ENCODE measurements at regions not wholly inside any gene's neighbourhood (a gene's known extent, or its start where the extent isn't known, plus 50 kb on each side); places are given as distances from the start of the nearest gene placed in this dataset.

DNA sequence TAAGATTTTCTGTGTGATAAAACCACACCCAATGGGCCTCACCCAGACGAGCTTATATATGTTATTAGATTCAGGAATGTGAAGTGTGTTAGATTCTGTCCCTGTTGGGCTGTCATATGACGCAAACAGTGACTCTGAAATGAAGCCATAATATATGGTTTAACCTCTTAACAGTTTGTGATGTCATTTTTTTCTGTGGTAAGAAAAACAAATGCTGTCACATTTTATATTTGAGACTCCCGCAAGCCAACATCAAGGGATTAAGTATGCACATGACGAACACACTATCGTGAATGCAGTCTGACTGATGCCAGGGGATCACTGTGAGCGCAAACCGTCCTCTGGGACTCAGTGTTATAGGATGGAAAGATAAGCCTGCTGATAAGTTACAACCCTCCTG, 321.7 kb downstream of the SH3GL2 start:
- no peak overlapping the region for H3K27ac Mint-ChIP-seq
- Histone ChIP-seq H3K4me2 (ENCODE audit: insufficient read depth, insufficient read length, low read length) (no peak overlapping the region), H3K23ac (ENCODE audit: insufficient read length, low read depth, low read length) (no peak overlapping the region), H3K4ac (ENCODE audit: low read depth, low read length) (no peak overlapping the region), H2BK120ac (ENCODE audit: low read depth, low read length, poor library complexity, severe bottlenecking) (no peak overlapping the region), H3K56ac (ENCODE audit: insufficient read length, low read depth, low read length) (no peak overlapping the region), H4K20me1 (ENCODE audit: control insufficient read depth, insufficient read depth, insufficient read length) (no peaks in the 10 kb centered on the region), H3K23me2 (ENCODE audit: insufficient read length, low read depth, low read length, poor library complexity, severe bottlenecking) (no peaks in the 10 kb centered on the region), H3K79me1 (ENCODE audit: insufficient read depth, low read depth, low read length, poor library complexity, severe bottlenecking) (no peaks in the 10 kb centered on the region), H2BK15ac (ENCODE audit: low read depth, low read length) (no peak overlapping the region), H2BK20ac (ENCODE audit: low read depth, low read length, poor library complexity, severe bottlenecking) (no peak overlapping the region), H2AK5ac (ENCODE audit: insufficient read length, low read length) (no peak overlapping the region), H3K4me1 (ENCODE audit: insufficient read depth, low read length) (no peaks in the 10 kb centered on the region), H3K79me2 (ENCODE audit: insufficient read depth, low read length) (no peaks in the 10 kb centered on the region), H4K8ac (replicated peaks; ENCODE audit: insufficient read length, low read depth, low read length) (no peak overlapping the region), H3T11ph (ENCODE audit: low read length) (no peak overlapping the region), H3K9me3 (ENCODE audit: control insufficient read depth, low read depth, low read length) (no peaks in the 10 kb centered on the region), H3K27me3 (ENCODE audit: insufficient read depth, low read length) (peaks cover 12% of the 10 kb centered on the region), H2BK12ac (ENCODE audit: insufficient read length, low read depth, low read length) (no peak overlapping the region), H4K5ac (ENCODE audit: insufficient read length, low read depth, low read length) (no peak overlapping the region), H3K27ac (ENCODE audit: insufficient read length, low read depth, low read length) (no peak overlapping the region), H2BK5ac (ENCODE audit: insufficient read length, low read length) (no peak overlapping the region), H2AFZ (ENCODE audit: low read length) (no peak overlapping the region), H3K9ac (ENCODE audit: extremely low read depth, insufficient read length, low read length) (no peak overlapping the region), H4K91ac (ENCODE audit: insufficient read length, low read depth, low read length) (no peak overlapping the region), H3K18ac (ENCODE audit: insufficient read length, low read depth, low read length) (no peak overlapping the region), H3K14ac (ENCODE audit: insufficient read depth, low read length) (no peak overlapping the region)
- no CpG with 5 or more reads among the region's 7 CpGs for WGBS (ENCODE audit: extremely low coverage, insufficient read length, low lambda C conversion rate)
- DNase-seq: no peak
- TF ChIP-seq, protein P1, sequence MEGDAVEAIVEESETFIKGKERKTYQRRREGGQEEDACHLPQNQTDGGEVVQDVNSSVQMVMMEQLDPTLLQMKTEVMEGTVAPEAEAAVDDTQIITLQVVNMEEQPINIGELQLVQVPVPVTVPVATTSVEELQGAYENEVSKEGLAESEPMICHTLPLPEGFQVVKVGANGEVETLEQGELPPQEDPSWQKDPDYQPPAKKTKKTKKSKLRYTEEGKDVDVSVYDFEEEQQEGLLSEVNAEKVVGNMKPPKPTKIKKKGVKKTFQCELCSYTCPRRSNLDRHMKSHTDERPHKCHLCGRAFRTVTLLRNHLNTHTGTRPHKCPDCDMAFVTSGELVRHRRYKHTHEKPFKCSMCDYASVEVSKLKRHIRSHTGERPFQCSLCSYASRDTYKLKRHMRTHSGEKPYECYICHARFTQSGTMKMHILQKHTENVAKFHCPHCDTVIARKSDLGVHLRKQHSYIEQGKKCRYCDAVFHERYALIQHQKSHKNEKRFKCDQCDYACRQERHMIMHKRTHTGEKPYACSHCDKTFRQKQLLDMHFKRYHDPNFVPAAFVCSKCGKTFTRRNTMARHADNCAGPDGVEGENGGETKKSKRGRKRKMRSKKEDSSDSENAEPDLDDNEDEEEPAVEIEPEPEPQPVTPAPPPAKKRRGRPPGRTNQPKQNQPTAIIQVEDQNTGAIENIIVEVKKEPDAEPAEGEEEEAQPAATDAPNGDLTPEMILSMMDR (conservative IDR thresholded peaks at IDR 0.05): no peak
- no peak overlapping the region for H3K4me3 Mint-ChIP-seq
- H3K36me3 Mint-ChIP-seq (ENCODE audit: insufficient read depth in 1 of 3, low read depth in 3 of 3): no peaks in the 10 kb centered on the region
- H3K9me3 Mint-ChIP-seq: no peaks in the 10 kb centered on the region; a peak in 1 of 5 replicates
- peaks cover 44% of the 10 kb centered on the region for H3K27me3 Mint-ChIP-seq (ENCODE audit: low read depth)
- peaks cover 5% of the 10 kb centered on the region in 2 experiments; a peak in 2 of 4 replicates for H3K4me1 Mint-ChIP-seq
